Endothelial cell of umbilical vein (primary cell): ENCODE measurements at regions not wholly inside any gene's neighbourhood (a gene's known extent, or its start where the extent isn't known, plus 50 kb on each side); places are given as distances from the start of the nearest gene placed in this dataset.

Experiments
- BruUV-seq: library from RNA; stranded (reverse); fragments of 400-500 nt; replicated peaks from 2 replicates; lab custom pipeline; 2021; lab: Mats Ljungman, UMichigan
- CTCF ChIA-PET: fragments of 300-600, 350-600 bp; sonication (Branson Sonifier 250); formaldehyde crosslinking; loops from one replicate; lab custom pipeline; 2021; ENCODE audit warnings: antibody characterized with exemption, inconsistent platforms; lab: Charles Lee
- POLR2A ChIA-PET: fragments of 300-600, 350-600 bp; sonication (Branson Sonifier 250); formaldehyde crosslinking; loops from one replicate; lab custom pipeline; 2021; ENCODE audit warnings: antibody characterized with exemption, inconsistent platforms; lab: Charles Lee
- DNase-seq: peaks from one replicate; pipeline ENCODE4 v3.0.0-alpha.2; 2011; ENCODE audit warnings: low read depth, low spot score
- FAIRE-seq: peaks from 2 replicates; lab custom pipeline; 2011; peaks lifted over from hg19 to GRCh38; lab: Jason Lieb, UNC
- H2AFZ ChIP-seq: 2 replicates; pipeline ENCODE4 v1.6.0; 2012; ENCODE audit warnings: low read depth, low read length, control low read depth, inconsistent platforms
- H3K27ac ChIP-seq: 2 replicates; pipeline ENCODE4 v1.5.1; 2011; ENCODE audit warnings: low read depth, mild to moderate bottlenecking, control low read depth, low read length, moderate library complexity; ENCODE audit not compliant: insufficient read depth
- H3K27me3 ChIP-seq, 2 experiments: 2 replicates each; pipeline versions ENCODE4 v1.6.0 to v1.6.1; 2011; ENCODE audit warnings: low read length in 2 of 2, mixed read lengths in 1 of 2; ENCODE audit not compliant: control insufficient read depth in 2 of 2, insufficient read depth in 2 of 2
- H3K36me3 ChIP-seq, 2 experiments: 2 replicates in 1 of 2; 3 replicates in 1 of 2; pipeline ENCODE4 v1.5.1; 2011; ENCODE audit warnings: low read length in 2 of 2, mild to moderate bottlenecking in 1 of 2, moderate library complexity in 1 of 2; ENCODE audit not compliant: control insufficient read depth in 2 of 2, insufficient read depth in 2 of 2; ENCODE audit errors: extremely low read depth in 1 of 2
- H3K4me1 ChIP-seq: 3 replicates; pipeline ENCODE4 v1.5.1; 2011; ENCODE audit warnings: mild to moderate bottlenecking, low read length; ENCODE audit not compliant: control insufficient read depth, insufficient read depth; ENCODE audit errors: extremely low read depth
- H3K4me2 ChIP-seq: 2 replicates; pipeline ENCODE4 v1.6.1; 2011; ENCODE audit warnings: low read length, control low read depth, mixed read lengths; ENCODE audit not compliant: insufficient read depth
- H3K4me3 ChIP-seq, 3 experiments: fragments of 200-600 bp in 1 of 3; sonication (generic), shearing (Covaris generic) in 1 of 3; replicated peaks in 1 of 3; 2 replicates each; pipeline ENCODE4 v1.5.1; 2011 to 2016; ENCODE audit warnings: control low read depth in 3 of 3, low read length in 3 of 3, mild to moderate bottlenecking in 2 of 3, inconsistent platforms in 1 of 3, low read depth in 1 of 3, moderate library complexity in 1 of 3; ENCODE audit not compliant: insufficient read depth in 1 of 3
- H3K79me2 ChIP-seq: 2 replicates; pipeline ENCODE4 v1.6.0; 2012; ENCODE audit warnings: low read length, inconsistent platforms; ENCODE audit not compliant: control insufficient read depth, insufficient read depth
- H3K9ac ChIP-seq: replicated peaks from 2 replicates; pipeline ENCODE3; 2011; ENCODE audit warnings: low read length, control low read depth; ENCODE audit not compliant: insufficient read depth; ENCODE audit errors: extremely low read depth
- H3K9me1 ChIP-seq: replicated peaks from 3 replicates; pipeline ENCODE4 v1.6.0; 2011; ENCODE audit warnings: mild to moderate bottlenecking, low read length; ENCODE audit not compliant: control insufficient read depth, insufficient read depth; ENCODE audit errors: extremely low read depth
- H3K9me3 ChIP-seq: replicated peaks from 2 replicates; pipeline ENCODE4 v1.5.1; 2012; ENCODE audit warnings: low read length, inconsistent platforms; ENCODE audit not compliant: control insufficient read depth, insufficient read depth
- H4K20me1 ChIP-seq: replicated peaks from 2 replicates; pipeline ENCODE3; 2011; ENCODE audit warnings: mild to moderate bottlenecking, low read length; ENCODE audit not compliant: control insufficient read depth, insufficient read depth; ENCODE audit errors: extremely low read depth
- CTCF ChIP-seq, 2 donors: IDR thresholded peaks; 1 replicate in 1 of 2; 2 replicates in 1 of 2; pipeline ENCODE4 v1.5.1; 2011; ENCODE audit warnings: low read length in 2 of 2, mild to moderate bottlenecking in 2 of 2, moderate library complexity in 2 of 2, control low read depth in 1 of 2, inconsistent platforms in 1 of 2, low read depth in 1 of 2; ENCODE audit not compliant: insufficient read depth in 1 of 2; ENCODE audit errors: extremely low read depth in 1 of 2
- FOS ChIP-seq: IDR thresholded peaks from 2 replicates; pipeline ENCODE4 v1.6.1; 2011; ENCODE audit warnings: mild to moderate bottlenecking, low read length, moderate library complexity, borderline replicate concordance; ENCODE audit not compliant: insufficient read depth
- JUN ChIP-seq: IDR thresholded peaks from 2 replicates; pipeline ENCODE4 v1.6.1; 2011; ENCODE audit warnings: borderline replicate concordance, low read depth; ENCODE audit not compliant: insufficient read length, insufficient read depth
- MAX ChIP-seq: IDR thresholded peaks from 2 replicates; pipeline ENCODE4 v1.6.1; 2011; ENCODE audit not compliant: insufficient read depth, insufficient read length
- MYC ChIP-seq: IDR thresholded peaks from one replicate; pipeline ENCODE4 v1.6.1; 2011; ENCODE audit warnings: mild to moderate bottlenecking, low read depth, low read length
- POLR2A ChIP-seq: IDR thresholded peaks from 2 replicates; pipeline ENCODE4 v1.6.1; 2012; ENCODE audit warnings: low read depth, mild to moderate bottlenecking, control low read depth, low read length
- POLR2AphosphoS5 ChIP-seq: IDR thresholded peaks from 2 replicates; pipeline ENCODE4 v1.6.1; 2012; ENCODE audit warnings: low read depth, mild to moderate bottlenecking, control low read depth, low read length, moderate library complexity; ENCODE audit not compliant: insufficient read depth
- dilution Hi-C: fragments of 300-500 bp; cut with MboI; formaldehyde crosslinking; loops from one replicate; pipeline ENCODE4 v1.15.0; 2019; ENCODE audit warnings: low sequenced_read_pairs; ENCODE audit not compliant: extremely low pct_ligation_motif_present
- intact Hi-C: fragments of 100-400 bp; cut with micrococcal nuclease; formaldehyde crosslinking; loops from one replicate; pipeline ENCODE4 v1.10.0; 2022

- dilution Hi-C loops: no loop called here
- ChIA-PET POLR2A (no interaction called here), CTCF (interaction anchor here (2.4 kb wide), 1 partner anchor 15 kb away, joined by 15 read pairs; no protein-coding TSS in a partner anchor)
- Histone ChIP-seq H3K27ac (no peak overlapping the region), H3K79me2 (no peaks in the 10 kb centered on the region), H3K4me3 (no peak overlapping the region), H3K4me2 (no peak overlapping the region), H3K9me1 (no peaks in the 10 kb centered on the region), H3K4me1 (no peaks in the 10 kb centered on the region), H3K9me3 (no peaks in the 10 kb centered on the region), H3K36me3 (no peaks in the 10 kb centered on the region), H2AFZ (no peak overlapping the region), H4K20me1 (no peaks in the 10 kb centered on the region), H3K9ac (no peak overlapping the region), H3K27me3 (peaks cover 0 to 2% of the 10 kb centered on the region in 2 experiments)
- no TSS peak for BruUV-seq
- no peak for DNase-seq
- no peak for TF ChIP-seq FOS
- no peak for TF ChIP-seq POLR2AphosphoS5
- no peak for TF ChIP-seq MAX
- TF ChIP-seq JUN: no peak
- no peak for TF ChIP-seq MYC
- TF ChIP-seq CTCF (IDR thresholded peaks at IDR 0.05; ENCODE audit: extremely low read depth in 1 of 2, insufficient read depth in 1 of 2, low read depth in 1 of 2, low read length in 2 of 2): no peak
- no peak for TF ChIP-seq POLR2A
- intact Hi-C loops: no loop called here
- no peak for FAIRE-seq
Measured at GRCh38 chr4:153112041-153112441, 92.2 kb upstream of the TRIM2 start.
